HepG2 (cell line): ENCODE measurements at regions not wholly inside any gene's neighbourhood (a gene's known extent, or its start where the extent isn't known, plus 50 kb on each side); places are given as distances from the start of the nearest gene placed in this dataset.

Source experiments
- ATAC-seq: fragments of 200-7000 bp; cut with Tn5 transposase; 3 replicates; pipeline ENCODE4 v1.9.1; 2020; ENCODE audit warnings: mild to moderate bottlenecking, moderate library complexity
- BruUV-seq: library from RNA; stranded (reverse); fragments of 400-500 nt; replicated peaks from 2 replicates; lab custom pipeline; 2021; lab: Mats Ljungman, UMichigan
- CTCF ChIA-PET: fragments of 300-600 bp; formaldehyde crosslinking; extraction: SDS; loops from one replicate; lab custom pipeline; 2021; ENCODE audit warnings: low total read pairs, inconsistent platforms, low intra/inter-chr PET ratio; lab: Yijun Ruan, JAX
- POLR2A ChIA-PET: fragments of 350-600 bp; sonication (Branson Sonifier 250); formaldehyde crosslinking; loops from one replicate; lab custom pipeline; 2020; ENCODE audit warnings: antibody characterized with exemption, inconsistent platforms; lab: Yijun Ruan, JAX
- DNase-seq: peaks from one replicate; pipeline ENCODE4 v3.0.0-alpha.2; 2015; ENCODE audit warnings: low spot score
- FAIRE-seq: peaks from 3 replicates; lab custom pipeline; 2011; peaks lifted over from hg19 to GRCh38; lab: Jason Lieb, UNC
- H2AFZ ChIP-seq: one replicate; pipeline ENCODE4 v1.6.1; 2011; ENCODE audit warnings: low read length, inconsistent platforms
- H3K27ac ChIP-seq: fragments of 300-600 bp; 3 replicates; pipeline ENCODE4 v1.8.0; 2011; ENCODE audit warnings: mixed run types, mild to moderate bottlenecking, mixed read lengths, low read length, inconsistent platforms; ENCODE audit not compliant: insufficient read depth; ENCODE audit errors: extremely low read length
- H3K27me3 ChIP-seq, 2 experiments: fragments of 200-600 bp in 1 of 2; 2 replicates in 1 of 2; 3 replicates in 1 of 2; pipeline versions ENCODE4 v1.6.0 to v1.8.0; 2011; ENCODE audit warnings: low read length in 2 of 2, mild to moderate bottlenecking in 2 of 2, moderate library complexity in 2 of 2, inconsistent platforms in 1 of 2; ENCODE audit not compliant: insufficient read depth in 2 of 2, control insufficient read depth in 1 of 2
- H3K36me3 ChIP-seq, 2 experiments: fragments of 200-600 bp in 1 of 2; replicated peaks in 1 of 2; 2 replicates in 1 of 2; 3 replicates in 1 of 2; pipeline versions ENCODE4 v1.5.1 to v1.8.0; 2011; ENCODE audit warnings: low read length in 2 of 2, inconsistent platforms in 1 of 2; ENCODE audit not compliant: insufficient read depth in 2 of 2, control insufficient read depth in 1 of 2
- H3K4me1 ChIP-seq: 2 replicates; pipeline ENCODE4 v1.5.1; 2012; ENCODE audit warnings: low read length, inconsistent platforms; ENCODE audit not compliant: insufficient read depth
- H3K4me2 ChIP-seq: 2 replicates; pipeline ENCODE4 v1.6.0; 2011; ENCODE audit warnings: low read depth, low read length, inconsistent platforms
- H3K4me3 ChIP-seq, 3 experiments: fragments of 200-600 bp in 1 of 3; sonication (generic), shearing (Covaris generic) in 1 of 3; replicated peaks in 1 of 3; 2 replicates each; pipeline ENCODE4 v1.5.1; 2011 to 2016; ENCODE audit warnings: low read length in 3 of 3, inconsistent platforms in 2 of 3, low read depth in 2 of 3, mild to moderate bottlenecking in 2 of 3, control low read depth in 1 of 3, mixed read lengths in 1 of 3; ENCODE audit not compliant: insufficient read depth in 1 of 3
- H3K79me2 ChIP-seq: one replicate; pipeline ENCODE4 v1.6.1; 2011; ENCODE audit warnings: low read length, inconsistent platforms; ENCODE audit not compliant: insufficient read depth
- H3K9ac ChIP-seq: 2 replicates; pipeline ENCODE4 v1.6.0; 2011; ENCODE audit warnings: mild to moderate bottlenecking, low read depth, low read length, inconsistent platforms; ENCODE audit not compliant: insufficient read depth
- H3K9me3 ChIP-seq: 2 replicates; pipeline ENCODE4 v1.5.1; 2012; ENCODE audit warnings: mild to moderate bottlenecking, low read length
- H4K20me1 ChIP-seq: 2 replicates; pipeline ENCODE4 v1.6.0; 2011; ENCODE audit warnings: inconsistent platforms, mild to moderate bottlenecking, low read length, moderate library complexity; ENCODE audit not compliant: insufficient read depth
- FOXJ3 ChIP-seq: sonication (generic); formaldehyde crosslinking; IDR thresholded peaks from 2 replicates; pipeline ENCODE4 v1.4.0; 2020; ENCODE audit warnings: missing genetic modification reagents, mild to moderate bottlenecking, borderline replicate concordance
- HNF4A ChIP-seq: sonication (generic); formaldehyde crosslinking; IDR thresholded peaks from 2 replicates; pipeline ENCODE4 v1.4.0; 2020; ENCODE audit warnings: missing genetic modification reagents
- HOXA9 ChIP-seq: sonication (generic); formaldehyde crosslinking; IDR thresholded peaks from 2 replicates; pipeline ENCODE4 v1.8.1; 2022; ENCODE audit warnings: missing genetic modification reagents, mild to moderate bottlenecking, moderate library complexity, borderline replicate concordance
- HOXD1 ChIP-seq: sonication (generic); formaldehyde crosslinking; IDR thresholded peaks from 2 replicates; pipeline ENCODE4 v1.5.0; 2020; ENCODE audit warnings: missing genetic modification reagents
- JDP2 ChIP-seq: sonication (generic); formaldehyde crosslinking; IDR thresholded peaks from 2 replicates; pipeline ENCODE4 v1.8.1; 2022; ENCODE audit warnings: missing genetic modification reagents, borderline replicate concordance
- KDM3A ChIP-seq: IDR thresholded peaks from 2 replicates; pipeline ENCODE4 v1.6.1; 2018; ENCODE audit warnings: low read depth, missing compliant biosample characterization
- KDM5A ChIP-seq: fragments of 200-600 bp; sonication (generic); IDR thresholded peaks from 2 replicates; pipeline ENCODE4 v1.7.0; 2018; ENCODE audit warnings: antibody characterized with exemption, mild to moderate bottlenecking, low read length, borderline replicate concordance
- SMAD9 ChIP-seq: sonication (generic); formaldehyde crosslinking; IDR thresholded peaks from 2 replicates; pipeline ENCODE4 v1.5.1; 2020; ENCODE audit warnings: mild to moderate bottlenecking, missing genetic modification reagents
- SRF ChIP-seq: IDR thresholded peaks from 2 replicates; pipeline ENCODE4 v1.6.1; 2011; ENCODE audit warnings: mild to moderate bottlenecking, low read depth, low read length, moderate library complexity
- ZFX ChIP-seq: sonication (generic); formaldehyde crosslinking; IDR thresholded peaks from 2 replicates; pipeline ENCODE4 v1.4.0; 2020; ENCODE audit warnings: mild to moderate bottlenecking, low read depth, missing genetic modification reagents, moderate library complexity
- ZKSCAN5 ChIP-seq: sonication (generic); formaldehyde crosslinking; IDR thresholded peaks from 2 replicates; pipeline ENCODE4 v1.5.1; 2020; ENCODE audit warnings: mild to moderate bottlenecking, missing genetic modification reagents
- ZNF362 ChIP-seq: sonication (generic); formaldehyde crosslinking; IDR thresholded peaks from 2 replicates; pipeline ENCODE4 v1.4.0; 2020; ENCODE audit warnings: missing genetic modification reagents, mild to moderate bottlenecking, borderline replicate concordance
- ZNF562 ChIP-seq: sonication (generic); formaldehyde crosslinking; IDR thresholded peaks from 2 replicates; pipeline ENCODE4 v1.8.0; 2022; ENCODE audit warnings: missing genetic modification reagents, borderline replicate concordance
- WGBS: methylation state at CpG from one replicate; pipeline ENCODE4 v1.1.6; 2017; ENCODE audit warnings: low lambda C conversion rate; 5-methylcytosine and 5-hydroxymethylcytosine counted together
- in situ Hi-C: cut with HindIII; loops from 2 replicates; pipeline ENCODE4 v1.10.0; 2017; ENCODE audit warnings: low pct_unique_long_range_greater_than_20kb; ENCODE audit not compliant: extremely low pct_ligation_motif_present
- intact Hi-C: fragments of 100-400 bp; cut with micrococcal nuclease; formaldehyde crosslinking; loops from one replicate; pipeline ENCODE4 v1.10.0; 2022; ENCODE audit not compliant: unreplicated experiment
- TF ChIP-seq, protein P1 (sequence below): IDR thresholded peaks from 2 replicates; pipeline ENCODE4 v1.6.1; 2016; ENCODE audit warnings: mild to moderate bottlenecking

- H3K4me2 ChIP-seq: no peak overlapping the region
- ChIA-PET CTCF (no interaction called here), POLR2A (no interaction called here)
- in situ Hi-C loops (no loop called here), intact Hi-C loops (no loop called here)
- ATAC-seq (no peak), DNase-seq (no peak), FAIRE-seq (no peak)
- no peaks in the 10 kb centered on the region for H3K4me1 ChIP-seq
- no peak overlapping the region for H2AFZ ChIP-seq
- H3K4me3 ChIP-seq: no peak overlapping the region
- H3K79me2 ChIP-seq: no peaks in the 10 kb centered on the region
- no TSS peak for BruUV-seq
- H3K9me3 ChIP-seq: no peaks in the 10 kb centered on the region
- H3K36me3 ChIP-seq: no peaks in the 10 kb centered on the region
- no peaks in the 10 kb centered on the region for H3K27me3 ChIP-seq
- TF ChIP-seq ZFX (CRISPR knock-in tag) (no peak), JDP2 (CRISPR knock-in tag) (no peak), ZNF362 (no peak), ZNF562 (CRISPR knock-in tag) (no peak), KDM3A (no peak), FOXJ3 (CRISPR knock-in tag) (no peak)
- no peak overlapping the region for H3K9ac ChIP-seq
- H3K27ac ChIP-seq: no peak overlapping the region
- H4K20me1 ChIP-seq: no peaks in the 10 kb centered on the region
- 9% methylated on average over 3 of the region's 4 CpGs for WGBS
These were observed 117.5 kb downstream of the SNX19 start for GRCh38 chr11:130798801-130799200.

DNA sequence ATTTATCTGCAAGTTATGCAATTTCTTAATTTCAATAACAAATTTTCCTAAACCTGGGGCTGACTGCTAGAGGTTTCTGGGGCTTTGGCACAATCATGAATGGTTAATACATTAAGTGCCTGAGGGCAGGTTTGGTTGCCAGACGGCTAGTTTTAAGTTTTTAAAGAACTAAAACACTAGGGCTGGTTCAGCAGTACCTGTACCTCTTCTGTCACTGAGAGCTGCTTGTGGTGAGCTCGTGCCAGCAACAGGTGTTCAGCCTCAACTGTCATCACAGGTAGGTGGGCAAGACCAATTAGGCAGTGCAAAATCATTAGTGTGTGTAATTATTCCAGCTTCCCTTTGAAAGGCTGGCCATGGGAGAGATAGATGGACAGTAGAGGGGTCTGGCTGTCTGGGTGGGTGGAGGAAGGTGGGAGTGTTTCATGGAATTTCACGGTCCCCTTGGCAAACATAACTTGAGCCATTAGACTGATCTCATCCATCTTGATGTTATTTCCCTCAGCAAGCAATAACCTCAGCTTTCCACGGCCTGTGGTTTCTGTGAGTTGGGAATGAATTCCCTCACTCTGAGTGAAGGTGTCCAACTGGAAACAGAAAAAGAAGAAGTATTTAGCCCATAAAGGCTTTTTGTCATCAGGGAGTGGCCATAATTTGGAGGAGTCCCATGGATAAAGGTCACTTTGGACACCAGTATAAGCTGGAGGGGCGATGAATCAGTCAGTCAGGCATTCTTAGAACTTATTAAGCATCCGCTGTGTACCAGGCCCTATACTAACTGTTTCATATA lies 114.8 kb downstream of the SNX19 start:
- DNase-seq (no peak), ATAC-seq (no peak), FAIRE-seq (no peak)
- Histone ChIP-seq H3K27ac (no peak overlapping the region), H4K20me1 (no peaks in the 10 kb centered on the region), H3K36me3 (no peaks in the 10 kb centered on the region), H3K4me2 (no peak overlapping the region), H3K27me3 (no peaks in the 10 kb centered on the region), H2AFZ (no peak overlapping the region), H3K4me3 (no peak overlapping the region), H3K4me1 (no peaks in the 10 kb centered on the region), H3K9me3 (no peaks in the 10 kb centered on the region), H3K79me2 (no peaks in the 10 kb centered on the region), H3K9ac (no peak overlapping the region)
- no TSS peak for BruUV-seq
- CTCF ChIA-PET: no interaction called here
- intact Hi-C loops: no loop called here
- in situ Hi-C loops: no loop called here
- POLR2A ChIA-PET: no interaction called here
- 19% methylated on average over 6 of the region's 6 CpGs for WGBS
- no peak for TF ChIP-seq HOXA9 (CRISPR knock-in tag)
- no peak for TF ChIP-seq SMAD9 (CRISPR knock-in tag)
- TF ChIP-seq HNF4A (CRISPR knock-in tag): no peak
- no peak for TF ChIP-seq SRF
- TF ChIP-seq, protein P1, sequence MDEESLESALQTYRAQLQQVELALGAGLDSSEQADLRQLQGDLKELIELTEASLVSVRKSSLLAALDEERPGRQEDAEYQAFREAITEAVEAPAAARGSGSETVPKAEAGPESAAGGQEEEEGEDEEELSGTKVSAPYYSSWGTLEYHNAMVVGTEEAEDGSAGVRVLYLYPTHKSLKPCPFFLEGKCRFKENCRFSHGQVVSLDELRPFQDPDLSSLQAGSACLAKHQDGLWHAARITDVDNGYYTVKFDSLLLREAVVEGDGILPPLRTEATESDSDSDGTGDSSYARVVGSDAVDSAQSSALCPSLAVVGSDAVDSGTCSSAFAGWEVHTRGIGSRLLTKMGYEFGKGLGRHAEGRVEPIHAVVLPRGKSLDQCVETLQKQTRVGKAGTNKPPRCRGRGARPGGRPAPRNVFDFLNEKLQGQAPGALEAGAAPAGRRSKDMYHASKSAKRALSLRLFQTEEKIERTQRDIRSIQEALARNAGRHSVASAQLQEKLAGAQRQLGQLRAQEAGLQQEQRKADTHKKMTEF (CRISPR knock-in tag): no peak
- no peak for TF ChIP-seq HOXD1
- TF ChIP-seq KDM5A: no peak
- TF ChIP-seq ZKSCAN5 (CRISPR knock-in tag): no peak
